Lower lobe of right lung (tissue), 2 donors: ENCODE measurements at regions not wholly inside any gene's neighbourhood (a gene's known extent, or its start where the extent isn't known, plus 50 kb on each side); places are given as distances from the start of the nearest gene placed in this dataset.

Experiments
- ATAC-seq, 2 donors: fragments of 200-7000 bp; cut with Tn5 transposase; one replicate each; pipeline ENCODE4 v1.9.1; 2020 to 2022; ENCODE audit warnings: mild to moderate bottlenecking in 2 of 2, moderate library complexity in 2 of 2
- DNase-seq: peaks from one replicate; pipeline ENCODE4 v3.0.0-alpha.2; 2020
- H3K27ac ChIP-seq: fragments of 200-600 bp; one replicate; pipeline ENCODE4 v1.8.0; 2022
- H3K27me3 ChIP-seq: fragments of 200-600 bp; one replicate; pipeline ENCODE4 v1.8.0; 2022; ENCODE audit warnings: low read depth
- H3K36me3 ChIP-seq: fragments of 200-600 bp; one replicate; pipeline ENCODE4 v1.8.0; 2022; ENCODE audit warnings: mild to moderate bottlenecking
- H3K4me1 ChIP-seq: fragments of 200-600 bp; one replicate; pipeline ENCODE4 v1.8.0; 2022
- H3K4me3 ChIP-seq: fragments of 200-600 bp; one replicate; pipeline ENCODE4 v1.8.0; 2022; ENCODE audit warnings: mild to moderate bottlenecking
- H3K9me3 ChIP-seq: fragments of 200-600 bp; one replicate; pipeline ENCODE4 v1.8.0; 2022
- intact Hi-C: fragments of 100-400 bp; cut with DNase I; formaldehyde crosslinking; loops from one replicate; pipeline ENCODE4 v1.11.0; 2022
- TF ChIP-seq, protein P1 (sequence below): fragments of 200-600 bp; IDR thresholded peaks from one replicate; pipeline ENCODE4 v1.8.0; 2022; ENCODE audit warnings: antibody characterized with exemption, mild to moderate bottlenecking
- donor health status: DM: no; HTN: yes; CAD: no; lungs with severe emphysema.

- no peaks in the 10 kb centered on the region for H3K9me3 ChIP-seq
- no peak overlapping the region for H3K27ac ChIP-seq
- DNase-seq (no peak), ATAC-seq (peak; percentile 59 to 61)
- H3K27me3 ChIP-seq: no peaks in the 10 kb centered on the region
- H3K36me3 ChIP-seq: no peaks in the 10 kb centered on the region
- intact Hi-C loops: no loop called here
- TF ChIP-seq, protein P1, sequence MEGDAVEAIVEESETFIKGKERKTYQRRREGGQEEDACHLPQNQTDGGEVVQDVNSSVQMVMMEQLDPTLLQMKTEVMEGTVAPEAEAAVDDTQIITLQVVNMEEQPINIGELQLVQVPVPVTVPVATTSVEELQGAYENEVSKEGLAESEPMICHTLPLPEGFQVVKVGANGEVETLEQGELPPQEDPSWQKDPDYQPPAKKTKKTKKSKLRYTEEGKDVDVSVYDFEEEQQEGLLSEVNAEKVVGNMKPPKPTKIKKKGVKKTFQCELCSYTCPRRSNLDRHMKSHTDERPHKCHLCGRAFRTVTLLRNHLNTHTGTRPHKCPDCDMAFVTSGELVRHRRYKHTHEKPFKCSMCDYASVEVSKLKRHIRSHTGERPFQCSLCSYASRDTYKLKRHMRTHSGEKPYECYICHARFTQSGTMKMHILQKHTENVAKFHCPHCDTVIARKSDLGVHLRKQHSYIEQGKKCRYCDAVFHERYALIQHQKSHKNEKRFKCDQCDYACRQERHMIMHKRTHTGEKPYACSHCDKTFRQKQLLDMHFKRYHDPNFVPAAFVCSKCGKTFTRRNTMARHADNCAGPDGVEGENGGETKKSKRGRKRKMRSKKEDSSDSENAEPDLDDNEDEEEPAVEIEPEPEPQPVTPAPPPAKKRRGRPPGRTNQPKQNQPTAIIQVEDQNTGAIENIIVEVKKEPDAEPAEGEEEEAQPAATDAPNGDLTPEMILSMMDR: no peak
- peaks cover 4% of the 10 kb centered on the region for H3K4me1 ChIP-seq
- no peak overlapping the region for H3K4me3 ChIP-seq
Observed at GRCh38 chr2:11903085-11903606, 156.7 kb downstream of the LPIN1 start.

DNA sequence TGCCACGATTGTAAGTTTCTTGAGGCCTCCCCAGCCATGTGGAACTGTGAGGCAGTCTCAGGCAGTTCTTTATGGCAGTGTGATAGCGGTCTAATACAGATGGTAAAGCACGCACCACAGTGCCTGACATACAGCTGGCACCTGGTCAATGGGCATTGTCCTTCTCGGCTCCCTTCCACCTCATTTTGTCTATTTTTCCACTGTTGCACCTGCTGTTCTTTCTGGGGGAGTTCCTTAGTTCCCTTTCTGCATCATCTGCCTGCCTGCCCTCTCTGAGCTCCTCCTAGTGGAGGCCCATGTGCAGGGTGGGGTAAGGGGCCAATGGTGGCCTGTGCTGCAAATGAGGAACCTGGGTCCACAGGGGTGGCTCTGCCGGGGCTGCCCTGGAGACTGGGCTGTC lies 157.6 kb downstream of the LPIN1 start:
- intact Hi-C loops: no loop called here
- Histone ChIP-seq H3K27ac (no peak overlapping the region), H3K4me1 (peaks cover 4% of the 10 kb centered on the region), H3K27me3 (no peaks in the 10 kb centered on the region), H3K4me3 (no peak overlapping the region), H3K36me3 (no peaks in the 10 kb centered on the region), H3K9me3 (no peaks in the 10 kb centered on the region)
- peak; percentile 49 to 72 for ATAC-seq
- peak; percentile 60 for DNase-seq
- TF ChIP-seq, protein P1: no peak

DNA sequence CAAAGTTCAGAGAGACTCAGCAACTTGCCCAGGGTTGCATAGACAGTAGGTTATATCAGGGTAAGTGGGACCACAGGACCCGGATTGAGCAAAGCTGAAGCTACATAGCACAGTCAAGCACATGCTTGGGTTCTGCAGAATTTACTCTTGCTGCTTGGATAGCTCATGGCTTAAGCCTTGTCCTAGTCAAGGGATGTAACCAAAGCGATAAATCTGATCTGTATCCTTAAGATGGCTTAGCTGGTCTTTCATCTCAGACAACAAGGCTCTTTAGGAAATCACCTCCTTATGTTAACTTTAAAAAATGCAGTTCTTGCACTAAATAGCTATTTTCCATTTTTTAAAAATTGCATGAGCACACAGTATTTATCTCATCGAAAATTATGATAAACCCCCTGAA lies 158.5 kb downstream of the LPIN1 start:
- no peaks in the 10 kb centered on the region for H3K27me3 ChIP-seq
- TF ChIP-seq, protein P1: no peak
- no peaks in the 10 kb centered on the region for H3K36me3 ChIP-seq
- H3K4me1 ChIP-seq: peaks cover 4% of the 10 kb centered on the region
- DNase-seq (no peak), ATAC-seq (no peak)
- intact Hi-C loops: no loop called here
- H3K27ac ChIP-seq: no peak overlapping the region
- H3K9me3 ChIP-seq: no peaks in the 10 kb centered on the region
- H3K4me3 ChIP-seq: no peak overlapping the region

- H3K27me3 ChIP-seq: no peaks in the 10 kb centered on the region
- no peaks in the 10 kb centered on the region for H3K36me3 ChIP-seq
- no peak overlapping the region for H3K27ac ChIP-seq
- H3K4me1 ChIP-seq: peaks cover 4% of the 10 kb centered on the region
- ATAC-seq (peak; percentile 50 to 62), DNase-seq (no peak)
- H3K4me3 ChIP-seq: no peak overlapping the region
- TF ChIP-seq, protein P1: no peak
- H3K9me3 ChIP-seq: no peaks in the 10 kb centered on the region
- intact Hi-C loops: no loop called here
Observed at GRCh38 chr2:11907190-11907589, 160.8 kb downstream of the LPIN1 start.

GRCh38 chr2:11910971-11911370 lies 164.5 kb downstream of the LPIN1 start:
- intact Hi-C loops: no loop called here
- Histone ChIP-seq H3K4me3 (no peak overlapping the region), H3K9me3 (no peaks in the 10 kb centered on the region), H3K27me3 (no peaks in the 10 kb centered on the region), H3K27ac (no peak overlapping the region), H3K4me1 (no peaks in the 10 kb centered on the region), H3K36me3 (no peaks in the 10 kb centered on the region)
- DNase-seq (no peak), ATAC-seq (no peak)
- TF ChIP-seq, protein P1: no peak

DNA sequence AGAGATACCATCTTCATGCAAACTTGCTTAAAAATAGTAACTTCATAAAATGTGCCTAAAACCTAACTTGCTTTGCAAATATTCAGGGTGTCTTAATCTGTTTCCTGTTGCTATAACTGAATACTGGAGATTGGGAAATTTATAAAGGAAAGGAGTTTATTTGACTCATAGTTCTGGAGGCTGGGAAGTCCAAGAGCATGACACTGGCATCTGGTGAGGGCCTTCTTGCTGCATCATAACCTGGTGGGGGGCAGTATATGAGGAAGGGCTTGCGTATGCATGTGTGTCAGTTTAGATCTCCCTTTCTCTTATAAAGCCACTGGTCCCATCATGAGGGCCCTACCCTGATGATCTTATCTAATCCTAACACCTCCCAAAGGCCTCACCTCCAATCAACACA lies 166.5 kb downstream of the LPIN1 start:
- no peaks in the 10 kb centered on the region for H3K9me3 ChIP-seq
- ATAC-seq (no peak), DNase-seq (no peak)
- H3K36me3 ChIP-seq: no peaks in the 10 kb centered on the region
- no peaks in the 10 kb centered on the region for H3K4me1 ChIP-seq
- TF ChIP-seq, protein P1: no peak
- H3K27ac ChIP-seq: no peak overlapping the region
- no peaks in the 10 kb centered on the region for H3K27me3 ChIP-seq
- intact Hi-C loops: no loop called here
- H3K4me3 ChIP-seq: no peak overlapping the region
